GM12878 (cell line): ENCODE measurements at regions not wholly inside any gene's neighbourhood (a gene's known extent, or its start where the extent isn't known, plus 50 kb on each side); places are given as distances from the start of the nearest gene placed in this dataset.

Experiments
- ATAC-seq: fragments of 200-7000 bp; cut with Tn5 transposase; 3 replicates; pipeline ENCODE4 v1.9.1; 2020; ENCODE audit warnings: mild to moderate bottlenecking, moderate library complexity
- BruUV-seq: library from RNA; stranded (reverse); fragments of 400-500 nt; replicated peaks from 2 replicates; lab custom pipeline; 2021; lab: Mats Ljungman, UMichigan
- CTCF ChIA-PET: fragments of 300-600 bp; sonication (Branson Sonifier 250); formaldehyde crosslinking; extraction: SDS; loops from one replicate; lab custom pipeline; 2021; ENCODE audit warnings: inconsistent platforms; lab: Yijun Ruan, JAX
- POLR2A ChIA-PET: fragments of 350-600 bp; formaldehyde crosslinking; extraction: SDS; loops from one replicate; lab custom pipeline; 2021; ENCODE audit warnings: inconsistent platforms; lab: Charles Lee
- RAD21 ChIA-PET: fragments of 300-600 bp; sonication (Branson Sonifier 250); formaldehyde crosslinking; loops from one replicate; lab custom pipeline; 2023; ENCODE audit warnings: antibody characterized with exemption; ENCODE audit not compliant: unreplicated experiment; lab: Charles Lee
- SMC1A ChIA-PET: fragments of 300-600 bp; sonication (Branson Sonifier 250); formaldehyde crosslinking; loops from one replicate; lab custom pipeline; 2023; ENCODE audit not compliant: unreplicated experiment, uncharacterized antibody; lab: Charles Lee
- DNase-seq: peaks from one replicate; pipeline ENCODE4 v3.0.0-alpha.2; 2011; ENCODE audit warnings: low read depth, low spot score
- FAIRE-seq: peaks from 3 replicates; lab custom pipeline; 2011; peaks lifted over from hg19 to GRCh38; lab: Jason Lieb, UNC
- H2AFZ ChIP-seq: 2 replicates; pipeline ENCODE4 v1.6.0; 2011; ENCODE audit warnings: low read depth, low read length, control low read depth; ENCODE audit not compliant: control insufficient read depth
- H3K27ac ChIP-seq: 2 replicates; pipeline ENCODE4 v1.5.1; 2011; ENCODE audit warnings: control low read depth; ENCODE audit not compliant: control insufficient read depth, insufficient read depth
- H3K27me3 ChIP-seq, 2 experiments: replicated peaks in 1 of 2; 2 replicates each; pipeline versions ENCODE4 v1.6.0 to v1.6.1; 2011; ENCODE audit warnings: low read length in 1 of 2; ENCODE audit not compliant: control insufficient read depth in 2 of 2, insufficient read depth in 2 of 2
- H3K36me3 ChIP-seq, 2 experiments: 2 replicates each; pipeline ENCODE4 v1.5.1; 2011; ENCODE audit warnings: low read length in 1 of 2; ENCODE audit not compliant: control insufficient read depth in 2 of 2, insufficient read depth in 2 of 2
- H3K4me1 ChIP-seq: 2 replicates; pipeline ENCODE4 v1.6.1; 2011; ENCODE audit warnings: mild to moderate bottlenecking, low read length, moderate library complexity, mixed read lengths; ENCODE audit not compliant: control insufficient read depth, insufficient read depth
- H3K4me2 ChIP-seq: 2 replicates; pipeline ENCODE4 v1.6.0; 2011; ENCODE audit warnings: control low read depth; ENCODE audit not compliant: control insufficient read depth, insufficient read depth
- H3K4me3 ChIP-seq: fragments of 200-600 bp; sonication (generic); 2 replicates; pipeline ENCODE4 v1.5.1; 2016
- H3K79me2 ChIP-seq: 2 replicates; pipeline ENCODE4 v1.6.0; 2011; ENCODE audit warnings: low read length; ENCODE audit not compliant: control insufficient read depth, insufficient read depth
- H3K9ac ChIP-seq: 2 replicates; pipeline ENCODE4 v1.8.0; 2011; ENCODE audit warnings: low read length, control low read depth, mixed read lengths; ENCODE audit not compliant: control insufficient read depth, insufficient read depth
- H3K9me3 ChIP-seq: replicated peaks from 3 replicates; pipeline ENCODE4 v1.5.1; 2011; ENCODE audit warnings: mild to moderate bottlenecking, low read length; ENCODE audit not compliant: control insufficient read depth, insufficient read depth
- H4K20me1 ChIP-seq: 2 replicates; pipeline ENCODE4 v1.6.0; 2011; ENCODE audit not compliant: control insufficient read depth, insufficient read depth
- BRCA1 ChIP-seq: IDR thresholded peaks from 2 replicates; pipeline ENCODE4 v1.6.1; 2011; ENCODE audit warnings: low read depth, low read length, improper control_type of control experiment
- CBFB ChIP-seq: IDR thresholded peaks from 2 replicates; pipeline ENCODE4 v1.6.1; 2016; ENCODE audit warnings: antibody characterized with exemption, low read depth
- DPF2 ChIP-seq: fragments of 450-650 bp; IDR thresholded peaks from 2 replicates; pipeline ENCODE4 v1.6.1; 2017; ENCODE audit warnings: mild to moderate bottlenecking
- FOXK2 ChIP-seq: fragments of 450-650 bp; IDR thresholded peaks from 2 replicates; pipeline ENCODE4 v1.6.1; 2017; ENCODE audit warnings: mild to moderate bottlenecking, moderate library complexity
- SIN3A ChIP-seq: IDR thresholded peaks from 2 replicates; pipeline ENCODE4 v1.6.1; 2012; ENCODE audit warnings: low read depth, low read length, improper control_type of control experiment
- ZBTB40 ChIP-seq: fragments of 450-650 bp; IDR thresholded peaks from 2 replicates; pipeline ENCODE4 v1.6.1; 2016; ENCODE audit warnings: mild to moderate bottlenecking, moderate library complexity, borderline replicate concordance
- WGBS: methylation state at CpG from one replicate; pipeline ENCODE4 v1.1.6; 2016; ENCODE audit warnings: low lambda C conversion rate; ENCODE audit not compliant: insufficient replicate concordance, insufficient coverage; ENCODE audit errors: missing lambda C conversion rate; 5-methylcytosine and 5-hydroxymethylcytosine counted together
- in situ Hi-C: fragments of 300-500 bp; cut with MboI; formaldehyde crosslinking; loops from 9 replicates; pipeline ENCODE4 v1.14.3; 2018; ENCODE audit warnings: mixed read lengths
- intact Hi-C: fragments of 100-400 bp; cut with micrococcal nuclease; formaldehyde crosslinking; loops from one replicate; pipeline ENCODE4 v1.14.2; 2022; ENCODE audit not compliant: unreplicated experiment

DNA sequence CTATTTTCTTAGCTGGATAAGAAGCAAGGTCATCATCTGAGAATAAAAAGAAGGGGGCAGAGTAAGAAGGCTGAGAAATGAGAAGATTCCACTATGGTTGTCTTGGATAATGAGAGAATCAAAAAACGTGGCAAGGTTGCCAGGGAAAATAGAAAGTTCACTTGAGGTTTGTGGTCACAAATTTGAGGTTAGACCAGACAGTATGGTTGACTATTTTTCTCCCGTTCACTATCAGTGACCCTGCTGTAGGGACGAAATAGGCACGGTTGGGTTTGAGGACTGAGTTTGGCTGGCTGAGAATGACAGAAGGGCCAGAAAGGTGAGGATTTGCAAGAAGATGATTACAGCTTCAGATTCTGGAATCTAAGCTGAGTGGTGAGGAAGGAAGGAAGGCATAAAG is 266.0 kb upstream of the ZNF462 start (continued):
- TF ChIP-seq ZBTB40 (no peak), SIN3A (no peak), FOXK2 (no peak), BRCA1 (no peak), CBFB (no peak)

- ChIA-PET RAD21 (no interaction called here), CTCF (no interaction called here), POLR2A (interaction anchor here (0.6 kb wide), 1 partner anchor 605 kb away, joined by 9 read pairs; no protein-coding TSS in a partner anchor), SMC1A (no interaction called here)
- 3% methylated on average over 4 of the region's 4 CpGs for WGBS
- no peak overlapping the region for H3K4me3 ChIP-seq
- in situ Hi-C loops = no loop called here
- ATAC-seq = no peak
- H3K27ac ChIP-seq = no peak overlapping the region
- TF ChIP-seq DPF2 = no peak
- intact Hi-C loops = no loop called here
- no peaks in the 10 kb centered on the region for H4K20me1 ChIP-seq
- no TSS peak for BruUV-seq
- H3K79me2 ChIP-seq = no peaks in the 10 kb centered on the region
- DNase-seq = no peak
- H3K9ac ChIP-seq = no peak overlapping the region
- H3K36me3 ChIP-seq = no peaks in the 10 kb centered on the region
- no peak overlapping the region for H3K4me2 ChIP-seq
- H3K27me3 ChIP-seq = no peaks in the 10 kb centered on the region
- no peak for FAIRE-seq
- no peaks in the 10 kb centered on the region for H3K4me1 ChIP-seq
- H3K9me3 ChIP-seq = no peaks in the 10 kb centered on the region
- no peak overlapping the region for H2AFZ ChIP-seq
These were observed 261.9 kb upstream of the ZNF462 start for GRCh38 chr9:106600955-106601560.
